HEK293 (cell line): ENCODE measurements at regions not wholly inside any gene's neighbourhood (a gene's known extent, or its start where the extent isn't known, plus 50 kb on each side); places are given as distances from the start of the nearest gene placed in this dataset.

ENCODE experiments used
- CTCF ChIA-PET: fragments of 350-600 bp; formaldehyde crosslinking; extraction: SDS; loops from one replicate; lab custom pipeline; 2021; ENCODE audit warnings: antibody characterized with exemption; lab: Yijun Ruan, JAX
- POLR2A ChIA-PET: fragments of 300-600 bp; formaldehyde crosslinking; extraction: SDS; loops from one replicate; lab custom pipeline; 2020; ENCODE audit warnings: antibody characterized with exemption, inconsistent platforms; lab: Yijun Ruan, JAX
- H3K27ac ChIP-seq: fragments of 200-500 bp; sonication (Bioruptor generic); 2 replicates; pipeline ENCODE4 v1.5.1; 2014; ENCODE audit warnings: low read depth, low read length, control low read depth, inconsistent platforms; ENCODE audit errors: extremely low read depth
- H3K36me3 ChIP-seq, 2 experiments: fragments of 200-500 bp in 1 of 2; sonication (Bioruptor generic) in 1 of 2; 1 replicate in 1 of 2; 2 replicates in 1 of 2; pipeline ENCODE4 v1.5.1; 2014 to 2017; ENCODE audit warnings: inconsistent platforms in 2 of 2, low read length in 2 of 2; ENCODE audit not compliant: control insufficient read depth in 2 of 2, insufficient read depth in 1 of 2
- H3K4me1 ChIP-seq: fragments of 200-500 bp; sonication (Bioruptor generic); 2 replicates; pipeline ENCODE4 v1.5.1; 2014; ENCODE audit warnings: mild to moderate bottlenecking, low read length, inconsistent platforms; ENCODE audit not compliant: control insufficient read depth, insufficient read depth
- H3K4me3 ChIP-seq: 2 replicates; pipeline ENCODE4 v1.5.1; 2011; ENCODE audit warnings: low read depth, mild to moderate bottlenecking, control low read depth, low read length, moderate library complexity
- H3K9me3 ChIP-seq: fragments of 200-500 bp; sonication (Bioruptor generic); 2 replicates; pipeline ENCODE4 v1.5.1; 2014; ENCODE audit warnings: low read depth, low read length, inconsistent platforms; ENCODE audit not compliant: control insufficient read depth, insufficient read depth
- BCL6B ChIP-seq: fragments of 450-650 bp; formaldehyde crosslinking; IDR thresholded peaks from 2 replicates; pipeline ENCODE4 v1.5.1; 2017; ENCODE audit warnings: missing biosample characterization, missing genetic modification characterization
- HOXD13 ChIP-seq: sonication (generic); formaldehyde crosslinking; IDR thresholded peaks from 2 replicates; pipeline ENCODE4 v1.8.0; 2022; ENCODE audit warnings: missing genetic modification reagents, borderline replicate concordance
- KLF10 ChIP-seq: fragments of 450-650 bp; IDR thresholded peaks from 2 replicates; pipeline ENCODE4 v1.5.1; 2018; ENCODE audit warnings: missing biosample characterization, mild to moderate bottlenecking, missing genetic modification characterization
- PRDM1 ChIP-seq: fragments of 450-650 bp; formaldehyde crosslinking; IDR thresholded peaks from 2 replicates; pipeline ENCODE4; 2016; ENCODE audit warnings: missing biosample characterization, missing genetic modification characterization
- YY1 ChIP-seq: fragments of 450-650 bp; formaldehyde crosslinking; IDR thresholded peaks from 2 replicates; pipeline ENCODE4 v1.5.1; 2018; ENCODE audit warnings: missing biosample characterization, missing genetic modification characterization
- ZBTB17 ChIP-seq: fragments of 450-650 bp; formaldehyde crosslinking; IDR thresholded peaks from 2 replicates; pipeline ENCODE4 v1.5.1; 2016; ENCODE audit warnings: missing biosample characterization, missing genetic modification characterization
- ZEB2 ChIP-seq: fragments of 450-650 bp; formaldehyde crosslinking; IDR thresholded peaks from 2 replicates; pipeline ENCODE4 v1.5.1; 2016; ENCODE audit warnings: missing biosample characterization, missing genetic modification characterization
- ZFP37 ChIP-seq: fragments of 450-650 bp; formaldehyde crosslinking; IDR thresholded peaks from 2 replicates; pipeline ENCODE4 v1.5.1; 2016; ENCODE audit warnings: missing biosample characterization, missing genetic modification characterization
- ZNF133 ChIP-seq: fragments of 450-650 bp; formaldehyde crosslinking; IDR thresholded peaks from 2 replicates; pipeline ENCODE4 v1.5.1; 2016; ENCODE audit warnings: missing biosample characterization, missing genetic modification characterization
- ZNF211 ChIP-seq: fragments of 450-650 bp; formaldehyde crosslinking; IDR thresholded peaks from 2 replicates; pipeline ENCODE4 v1.5.1; 2016; ENCODE audit warnings: low read depth, missing biosample characterization, missing genetic modification characterization
- ZNF292 ChIP-seq: fragments of 450-650 bp; formaldehyde crosslinking; IDR thresholded peaks from 2 replicates; pipeline ENCODE4 v1.5.1; 2016; ENCODE audit warnings: low read depth, missing biosample characterization, missing genetic modification characterization, borderline replicate concordance
- ZNF311 ChIP-seq: fragments of 450-650 bp; formaldehyde crosslinking; IDR thresholded peaks from 2 replicates; pipeline ENCODE4 v1.5.1; 2017; ENCODE audit warnings: missing biosample characterization, missing genetic modification characterization, borderline replicate concordance
- ZNF366 ChIP-seq: fragments of 450-650 bp; formaldehyde crosslinking; conservative IDR thresholded peaks from 2 replicates; pipeline ENCODE4 v1.5.1; 2016; ENCODE audit warnings: missing biosample characterization, missing genetic modification characterization
- ZNF423 ChIP-seq: fragments of 450-650 bp; formaldehyde crosslinking; IDR thresholded peaks from 2 replicates; pipeline ENCODE4 v1.5.1; 2016; ENCODE audit warnings: missing biosample characterization, missing genetic modification characterization
- ZNF473 ChIP-seq: fragments of 450-650 bp; formaldehyde crosslinking; IDR thresholded peaks from 2 replicates; pipeline ENCODE4 v1.5.1; 2017; ENCODE audit warnings: missing biosample characterization, missing genetic modification characterization
- ZNF529 ChIP-seq: fragments of 450-650 bp; formaldehyde crosslinking; IDR thresholded peaks from 2 replicates; pipeline ENCODE4 v1.5.1; 2017; ENCODE audit warnings: missing genetic modification characterization, missing biosample characterization; ENCODE audit not compliant: insufficient replicate concordance
- ZNF560 ChIP-seq: fragments of 450-650 bp; formaldehyde crosslinking; IDR thresholded peaks from 2 replicates; pipeline ENCODE4 v1.5.1; 2017; ENCODE audit warnings: missing biosample characterization, missing genetic modification characterization, borderline replicate concordance
- ZNF610 ChIP-seq: fragments of 450-650 bp; formaldehyde crosslinking; IDR thresholded peaks from 2 replicates; pipeline ENCODE4 v1.5.1; 2016; ENCODE audit warnings: missing biosample characterization, missing genetic modification characterization, borderline replicate concordance
- ZNF626 ChIP-seq: fragments of 450-650 bp; sonication (Bioruptor Pico); formaldehyde crosslinking; IDR thresholded peaks from 2 replicates; pipeline ENCODE4 v1.5.1; 2018; ENCODE audit warnings: missing biosample characterization, missing genetic modification characterization, inconsistent platforms
- ZNF658 ChIP-seq: fragments of 450-650 bp; formaldehyde crosslinking; IDR thresholded peaks from 2 replicates; pipeline ENCODE4; 2016; ENCODE audit warnings: missing biosample characterization, missing genetic modification characterization
- TF ChIP-seq, protein P1 (sequence below): fragments of 450-650 bp; formaldehyde crosslinking; IDR thresholded peaks from 2 replicates; pipeline ENCODE4 v1.5.1; 2016; ENCODE audit warnings: missing biosample characterization, missing genetic modification characterization
- TF ChIP-seq, protein P2 (sequence below): IDR thresholded peaks from 2 replicates; pipeline ENCODE4 v1.6.1; 2011; ENCODE audit warnings: mild to moderate bottlenecking, low read depth, low read length, borderline replicate concordance

- ChIA-PET CTCF (interaction anchor here (0.6 kb wide), 1 partner anchor 347 kb away, joined by 3 read pairs; no protein-coding TSS in a partner anchor), POLR2A (no interaction called here)
- H3K4me3 ChIP-seq: no peak overlapping the region
- no peak overlapping the region for H3K27ac ChIP-seq
- no peaks in the 10 kb centered on the region for H3K36me3 ChIP-seq
- TF ChIP-seq ZFP37 (no peak), ZNF560 (tag by site-specific recombination) (no peak), ZNF529 (no peak), ZBTB17 (tag by site-specific recombination) (no peak), ZNF610 (tag by site-specific recombination) (no peak), PRDM1 (tag by site-specific recombination) (no peak)
- TF ChIP-seq, protein P1, sequence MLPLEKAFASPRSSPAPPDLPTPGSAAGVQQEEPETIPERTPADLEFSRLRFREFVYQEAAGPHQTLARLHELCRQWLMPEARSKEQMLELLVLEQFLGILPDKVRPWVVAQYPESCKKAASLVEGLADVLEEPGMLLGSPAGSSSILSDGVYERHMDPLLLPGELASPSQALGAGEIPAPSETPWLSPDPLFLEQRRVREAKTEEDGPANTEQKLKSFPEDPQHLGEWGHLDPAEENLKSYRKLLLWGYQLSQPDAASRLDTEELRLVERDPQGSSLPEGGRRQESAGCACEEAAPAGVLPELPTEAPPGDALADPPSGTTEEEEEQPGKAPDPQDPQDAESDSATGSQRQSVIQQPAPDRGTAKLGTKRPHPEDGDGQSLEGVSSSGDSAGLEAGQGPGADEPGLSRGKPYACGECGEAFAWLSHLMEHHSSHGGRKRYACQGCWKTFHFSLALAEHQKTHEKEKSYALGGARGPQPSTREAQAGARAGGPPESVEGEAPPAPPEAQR (tag by site-specific recombination): no peak
- no peaks in the 10 kb centered on the region for H3K9me3 ChIP-seq
- H3K4me1 ChIP-seq: no peaks in the 10 kb centered on the region
Measured at GRCh38 chr11:26777372-26777808, 55.5 kb upstream of the SLC5A12 start.

- Histone ChIP-seq H3K36me3 (no peaks in the 10 kb centered on the region), H3K9me3 (no peaks in the 10 kb centered on the region), H3K4me1 (no peaks in the 10 kb centered on the region), H3K27ac (no peak overlapping the region), H3K4me3 (no peak overlapping the region)
- TF ChIP-seq ZNF423 (tag by site-specific recombination) (no peak), ZNF311 (tag by site-specific recombination) (no peak), ZNF211 (no peak)
- TF ChIP-seq, protein P2, sequence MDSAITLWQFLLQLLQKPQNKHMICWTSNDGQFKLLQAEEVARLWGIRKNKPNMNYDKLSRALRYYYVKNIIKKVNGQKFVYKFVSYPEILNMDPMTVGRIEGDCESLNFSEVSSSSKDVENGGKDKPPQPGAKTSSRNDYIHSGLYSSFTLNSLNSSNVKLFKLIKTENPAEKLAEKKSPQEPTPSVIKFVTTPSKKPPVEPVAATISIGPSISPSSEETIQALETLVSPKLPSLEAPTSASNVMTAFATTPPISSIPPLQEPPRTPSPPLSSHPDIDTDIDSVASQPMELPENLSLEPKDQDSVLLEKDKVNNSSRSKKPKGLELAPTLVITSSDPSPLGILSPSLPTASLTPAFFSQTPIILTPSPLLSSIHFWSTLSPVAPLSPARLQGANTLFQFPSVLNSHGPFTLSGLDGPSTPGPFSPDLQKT: no peak
- ChIA-PET POLR2A (no interaction called here), CTCF (interaction anchor here (0.6 kb wide), 1 partner anchor 346 kb away, joined by 3 read pairs; no protein-coding TSS in a partner anchor)
Measured at GRCh38 chr11:26778000-26778757, 56.3 kb upstream of the SLC5A12 start.

GRCh38 chr11:26779074-26779865, 57.4 kb upstream of the SLC5A12 start:
- Histone ChIP-seq H3K27ac (no peak overlapping the region), H3K9me3 (no peaks in the 10 kb centered on the region), H3K4me1 (no peaks in the 10 kb centered on the region), H3K4me3 (no peak overlapping the region), H3K36me3 (no peaks in the 10 kb centered on the region)
- TF ChIP-seq ZNF133: no peak
- no peak for TF ChIP-seq ZNF473 (tag by site-specific recombination)
- TF ChIP-seq ZNF366 (tag by site-specific recombination): no peak
- no peak for TF ChIP-seq ZEB2 (tag by site-specific recombination)
- no peak for TF ChIP-seq ZNF292 (tag by site-specific recombination)
- TF ChIP-seq HOXD13 (CRISPR knock-in tag): no peak
- no peak for TF ChIP-seq ZNF626
- no peak for TF ChIP-seq YY1 (tag by site-specific recombination)
- no peak for TF ChIP-seq KLF10 (tag by site-specific recombination)
- TF ChIP-seq ZNF658 (tag by site-specific recombination): no peak
- no peak for TF ChIP-seq BCL6B (tag by site-specific recombination)
- ChIA-PET POLR2A (no interaction called here), CTCF (interaction anchor here (0.7 kb wide), 1 partner anchor 494 kb away, joined by 3 read pairs; no protein-coding TSS in a partner anchor)
